ENCODE measurements at regions not wholly inside any gene's neighbourhood (a gene's known extent, or its start where the extent isn't known, plus 50 kb on each side); places are given as distances from the start of the nearest gene placed in this dataset.

- no peak for DNase-seq (ENCODE audit: low read depth)
- no peak overlapping the region for H3K4me3 ChIP-seq (ENCODE audit: low read depth, low read length)
- no peak for TF ChIP-seq CTCF (IDR thresholded peaks at IDR 0.05; ENCODE audit: control insufficient read depth, extremely low read depth, insufficient read depth)
Measured at GRCh38 chr16:50470687-50471086, 77.5 kb upstream of the NKD1 start.

- TF ChIP-seq CTCF (IDR thresholded peaks at IDR 0.05; ENCODE audit: control insufficient read depth, extremely low read depth, insufficient read depth), result no peak
- DNase-seq (ENCODE audit: low read depth), result no peak
- no peak overlapping the region for H3K4me3 ChIP-seq (ENCODE audit: low read depth, low read length)
Measured at GRCh38 chr16:50469744-50470321, 78.4 kb upstream of the NKD1 start.

GRCh38 chr16:50469121-50469743 is 79.0 kb upstream of the NKD1 start:
- DNase-seq (ENCODE audit: low read depth), result no peak
- no peak overlapping the region for H3K4me3 ChIP-seq (ENCODE audit: low read depth, low read length)
- no peak for TF ChIP-seq CTCF (IDR thresholded peaks at IDR 0.05; ENCODE audit: control insufficient read depth, extremely low read depth, insufficient read depth)

GRCh38 chr16:50468749-50469078 is 79.5 kb upstream of the NKD1 start:
- no peak for TF ChIP-seq CTCF (IDR thresholded peaks at IDR 0.05; ENCODE audit: control insufficient read depth, extremely low read depth, insufficient read depth)
- H3K4me3 ChIP-seq (ENCODE audit: low read depth, low read length), result no peak overlapping the region
- no peak for DNase-seq (ENCODE audit: low read depth)

GRCh38 chr16:50467943-50468748 is 80.0 kb upstream of the NKD1 start:
- TF ChIP-seq CTCF (IDR thresholded peaks at IDR 0.05; ENCODE audit: control insufficient read depth, extremely low read depth, insufficient read depth), result no peak
- no peak overlapping the region for H3K4me3 ChIP-seq (ENCODE audit: low read depth, low read length)
- no peak for DNase-seq (ENCODE audit: low read depth)

- DNase-seq (ENCODE audit: low read depth), result no peak
- TF ChIP-seq CTCF (IDR thresholded peaks at IDR 0.05; ENCODE audit: control insufficient read depth, extremely low read depth, insufficient read depth), result no peak
- H3K4me3 ChIP-seq (ENCODE audit: low read depth, low read length), result no peak overlapping the region
Measured at GRCh38 chr16:50467559-50467942, 80.6 kb upstream of the NKD1 start.

All from LNCaP clone FGC (cell line).